Nephron (organoid): ENCODE measurements at regions not wholly inside any gene's neighbourhood (a gene's known extent, or its start where the extent isn't known, plus 50 kb on each side); places are given as distances from the start of the nearest gene placed in this dataset.

Source experiments
- H3K27ac Mint-ChIP-seq, 3 experiments: 2 replicates each; pipeline ENCODE4 v1.8.0; 2020; ENCODE audit warnings: mixed read lengths in 3 of 3, mild to moderate bottlenecking in 2 of 3, moderate library complexity in 1 of 3
- H3K27me3 Mint-ChIP-seq: 2 replicates; pipeline ENCODE4 v1.8.0; 2021; ENCODE audit warnings: low read depth, mild to moderate bottlenecking, moderate library complexity, mixed read lengths
- H3K36me3 Mint-ChIP-seq: 2 replicates; pipeline ENCODE4 v1.8.0; 2020; ENCODE audit warnings: low read depth, mixed read lengths
- H3K4me1 Mint-ChIP-seq: 2 replicates; pipeline ENCODE4 v1.8.0; 2020; ENCODE audit warnings: mixed read lengths
- H3K4me3 Mint-ChIP-seq, 3 experiments: 2 replicates each; pipeline ENCODE4 v1.8.0; 2020; ENCODE audit warnings: mild to moderate bottlenecking in 3 of 3, mixed read lengths in 3 of 3, moderate library complexity in 2 of 3
- H3K9me3 Mint-ChIP-seq: 2 replicates; pipeline ENCODE4 v1.8.0; 2020; ENCODE audit warnings: mixed read lengths
- TF ChIP-seq, protein P1 (sequence below), 3 experiments: fragments of 200-600 bp; sonication (generic); IDR thresholded peaks; one replicate each; pipeline ENCODE4 v1.5.0; 2021; ENCODE audit warnings: antibody characterized with exemption in 3 of 3; ENCODE audit not compliant: unreplicated experiment in 3 of 3

DNA sequence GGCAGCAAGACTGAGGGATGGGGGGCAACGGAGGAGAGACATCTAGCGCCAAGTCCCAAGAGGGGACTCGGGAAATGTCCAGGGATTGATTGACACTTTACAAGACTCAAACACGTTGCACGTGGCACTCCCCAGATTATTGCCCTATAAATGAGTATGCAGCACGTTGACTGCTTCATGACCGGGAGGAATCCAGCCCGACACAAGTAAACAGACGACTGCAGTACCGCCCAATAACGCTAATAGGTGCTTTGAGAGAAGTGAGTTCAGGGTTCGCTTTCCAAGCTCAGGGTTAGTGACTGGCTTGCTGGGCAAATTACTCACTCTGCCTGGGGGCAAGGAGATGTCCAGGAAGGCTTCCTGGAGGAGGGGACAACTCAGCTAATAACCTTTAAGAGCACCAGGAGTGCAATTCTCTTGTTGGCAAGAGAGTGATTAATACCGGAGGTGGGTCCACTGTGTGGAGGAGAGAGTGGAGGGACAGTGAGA lies 73.3 kb upstream of the MYL10 start:
- Mint-ChIP-seq H3K4me1 (peaks cover 15% of the 10 kb centered on the region), H3K27ac (no peak overlapping the region), H3K4me3 (no peak overlapping the region), H3K27me3 (peaks cover 35% of the 10 kb centered on the region), H3K9me3 (peaks cover 2% of the 10 kb centered on the region), H3K36me3 (no peaks in the 10 kb centered on the region)
- TF ChIP-seq, protein P1, sequence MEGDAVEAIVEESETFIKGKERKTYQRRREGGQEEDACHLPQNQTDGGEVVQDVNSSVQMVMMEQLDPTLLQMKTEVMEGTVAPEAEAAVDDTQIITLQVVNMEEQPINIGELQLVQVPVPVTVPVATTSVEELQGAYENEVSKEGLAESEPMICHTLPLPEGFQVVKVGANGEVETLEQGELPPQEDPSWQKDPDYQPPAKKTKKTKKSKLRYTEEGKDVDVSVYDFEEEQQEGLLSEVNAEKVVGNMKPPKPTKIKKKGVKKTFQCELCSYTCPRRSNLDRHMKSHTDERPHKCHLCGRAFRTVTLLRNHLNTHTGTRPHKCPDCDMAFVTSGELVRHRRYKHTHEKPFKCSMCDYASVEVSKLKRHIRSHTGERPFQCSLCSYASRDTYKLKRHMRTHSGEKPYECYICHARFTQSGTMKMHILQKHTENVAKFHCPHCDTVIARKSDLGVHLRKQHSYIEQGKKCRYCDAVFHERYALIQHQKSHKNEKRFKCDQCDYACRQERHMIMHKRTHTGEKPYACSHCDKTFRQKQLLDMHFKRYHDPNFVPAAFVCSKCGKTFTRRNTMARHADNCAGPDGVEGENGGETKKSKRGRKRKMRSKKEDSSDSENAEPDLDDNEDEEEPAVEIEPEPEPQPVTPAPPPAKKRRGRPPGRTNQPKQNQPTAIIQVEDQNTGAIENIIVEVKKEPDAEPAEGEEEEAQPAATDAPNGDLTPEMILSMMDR (IDR thresholded peaks at IDR 0.05; ENCODE audit: unreplicated experiment in 3 of 3): no peak

DNA sequence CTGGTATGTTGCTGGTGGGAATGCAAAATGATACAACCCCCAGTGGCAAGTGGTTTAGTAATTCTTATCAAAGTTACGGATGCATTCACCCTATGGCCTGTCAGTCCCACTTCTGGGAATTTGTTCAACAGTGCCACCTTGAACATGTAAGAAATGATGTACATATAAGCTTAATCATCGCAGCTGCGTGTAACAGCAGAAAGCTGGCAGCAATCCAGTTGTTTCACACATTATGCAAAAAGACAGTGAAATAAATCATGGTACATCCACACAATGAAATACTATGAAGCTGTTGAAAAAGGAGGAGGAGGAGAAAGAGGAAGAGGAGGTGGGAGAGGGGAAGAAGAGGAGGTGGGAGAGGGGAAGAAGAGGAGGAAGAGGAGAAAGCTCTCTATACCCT lies 76.2 kb upstream of the MYL10 start:
- peaks cover 22% of the 10 kb centered on the region for H3K27me3 Mint-ChIP-seq
- H3K4me1 Mint-ChIP-seq: peaks cover 1% of the 10 kb centered on the region
- no peak overlapping the region for H3K4me3 Mint-ChIP-seq
- no peaks in the 10 kb centered on the region for H3K9me3 Mint-ChIP-seq
- no peak overlapping the region for H3K27ac Mint-ChIP-seq
- TF ChIP-seq, protein P1 (IDR thresholded peaks at IDR 0.05; ENCODE audit: unreplicated experiment in 3 of 3): no peak
- H3K36me3 Mint-ChIP-seq: no peaks in the 10 kb centered on the region

DNA sequence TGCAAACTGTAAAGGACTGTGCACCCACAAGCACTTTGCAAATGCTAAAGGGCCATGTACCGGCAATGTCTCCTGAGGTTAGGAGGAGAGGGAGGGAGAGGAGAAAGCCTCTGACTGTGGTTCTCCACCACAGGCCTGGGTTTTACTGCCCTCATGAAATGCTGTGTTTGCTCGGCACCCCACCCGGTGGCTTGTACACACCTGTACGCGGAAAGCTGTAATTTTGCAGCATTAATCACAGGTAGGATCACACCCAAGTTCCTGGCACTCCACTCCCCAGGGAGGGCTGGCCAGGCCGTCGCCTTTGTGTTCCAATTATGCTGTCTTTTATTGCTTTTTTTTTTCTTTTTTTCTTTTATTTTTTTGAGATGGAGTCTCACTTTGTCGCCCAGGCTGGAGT lies 78.5 kb upstream of the MYL10 start:
- Mint-ChIP-seq H3K27ac (no peak overlapping the region), H3K4me1 (no peaks in the 10 kb centered on the region), H3K27me3 (peaks cover 8% of the 10 kb centered on the region), H3K9me3 (no peaks in the 10 kb centered on the region), H3K4me3 (no peak overlapping the region), H3K36me3 (no peaks in the 10 kb centered on the region)
- TF ChIP-seq, protein P1 (IDR thresholded peaks at IDR 0.05; ENCODE audit: unreplicated experiment in 3 of 3): no peak

DNA sequence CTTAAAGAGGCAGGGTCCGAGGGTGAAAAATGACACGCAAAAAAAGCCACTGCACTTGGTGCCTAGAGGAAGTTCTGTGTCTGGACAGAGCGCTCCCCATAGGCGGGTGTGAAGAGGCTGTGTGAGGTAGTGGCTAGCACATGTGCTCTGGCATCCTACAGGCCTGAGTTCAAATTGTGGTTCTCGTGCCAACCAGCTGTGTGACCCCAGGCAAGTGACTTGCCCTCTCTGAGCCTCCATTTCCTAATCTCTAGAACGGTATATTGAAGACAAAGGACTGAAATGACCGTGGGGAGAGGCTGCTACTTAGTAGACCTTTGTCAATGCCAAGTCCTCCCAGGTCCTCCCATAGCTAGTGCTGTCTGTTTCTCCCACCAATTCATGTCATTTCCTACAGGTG lies 79.1 kb upstream of the MYL10 start:
- Mint-ChIP-seq H3K4me1 (no peaks in the 10 kb centered on the region), H3K4me3 (no peak overlapping the region), H3K27ac (no peak overlapping the region), H3K36me3 (no peaks in the 10 kb centered on the region), H3K27me3 (peaks cover 7% of the 10 kb centered on the region), H3K9me3 (no peaks in the 10 kb centered on the region)
- TF ChIP-seq, protein P1 (IDR thresholded peaks at IDR 0.05; ENCODE audit: unreplicated experiment in 3 of 3): no peak

DNA sequence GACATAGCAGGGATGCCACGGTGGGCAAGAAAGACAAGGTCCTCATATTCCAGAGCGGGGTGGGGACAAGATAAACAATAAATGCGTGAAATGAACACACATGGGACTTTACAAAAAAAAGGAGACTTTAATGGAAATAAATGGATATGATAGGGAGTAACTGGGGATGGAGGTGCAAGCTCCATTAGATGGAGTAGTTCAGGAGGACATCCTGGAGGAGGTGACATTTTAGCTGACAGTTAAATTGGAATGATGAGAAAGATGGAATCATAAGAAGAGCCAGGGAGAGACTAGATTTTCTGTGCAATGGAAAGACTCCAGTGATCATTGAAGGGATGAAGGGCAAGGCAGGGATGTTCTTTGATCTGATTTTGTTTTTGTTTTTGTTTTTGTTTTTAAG lies 83.6 kb upstream of the MYL10 start:
- no peak overlapping the region for H3K27ac Mint-ChIP-seq
- peaks cover 2% of the 10 kb centered on the region for H3K4me1 Mint-ChIP-seq
- no peak overlapping the region for H3K4me3 Mint-ChIP-seq
- H3K36me3 Mint-ChIP-seq: no peaks in the 10 kb centered on the region
- H3K27me3 Mint-ChIP-seq: peaks cover 7% of the 10 kb centered on the region
- TF ChIP-seq, protein P1 (IDR thresholded peaks at IDR 0.05; ENCODE audit: unreplicated experiment in 3 of 3): no peak
- H3K9me3 Mint-ChIP-seq: no peaks in the 10 kb centered on the region

DNA sequence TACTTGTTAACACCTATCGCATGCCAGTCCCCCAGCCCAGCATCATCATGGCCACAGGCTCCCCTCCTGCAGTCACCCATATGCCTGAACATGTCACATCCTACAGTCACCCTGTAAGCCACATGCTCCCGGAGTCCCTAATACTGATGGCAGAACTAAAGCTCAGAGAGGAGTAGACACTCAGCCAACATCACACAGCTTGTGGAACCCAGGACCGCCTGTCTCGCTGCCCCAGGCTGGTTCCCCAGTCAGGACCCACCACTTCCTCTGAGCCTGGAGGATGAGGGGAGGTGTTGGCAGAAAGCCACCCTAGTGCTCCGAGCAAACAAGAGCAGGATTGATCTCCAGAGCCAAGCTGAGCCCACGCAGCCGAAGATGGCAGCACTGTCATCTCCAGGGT lies 85.0 kb upstream of the MYL10 start:
- Mint-ChIP-seq H3K9me3 (no peaks in the 10 kb centered on the region), H3K27me3 (peaks cover 3% of the 10 kb centered on the region), H3K4me1 (peaks cover 3% of the 10 kb centered on the region), H3K36me3 (no peaks in the 10 kb centered on the region), H3K4me3 (no peak overlapping the region), H3K27ac (no peak overlapping the region)
- TF ChIP-seq, protein P1 (IDR thresholded peaks at IDR 0.05; ENCODE audit: unreplicated experiment in 3 of 3): no peak
